ENCODE measurements at regions not wholly inside any gene's neighbourhood (a gene's known extent, or its start where the extent isn't known, plus 50 kb on each side); places are given as distances from the start of the nearest gene placed in this dataset.

DNA sequence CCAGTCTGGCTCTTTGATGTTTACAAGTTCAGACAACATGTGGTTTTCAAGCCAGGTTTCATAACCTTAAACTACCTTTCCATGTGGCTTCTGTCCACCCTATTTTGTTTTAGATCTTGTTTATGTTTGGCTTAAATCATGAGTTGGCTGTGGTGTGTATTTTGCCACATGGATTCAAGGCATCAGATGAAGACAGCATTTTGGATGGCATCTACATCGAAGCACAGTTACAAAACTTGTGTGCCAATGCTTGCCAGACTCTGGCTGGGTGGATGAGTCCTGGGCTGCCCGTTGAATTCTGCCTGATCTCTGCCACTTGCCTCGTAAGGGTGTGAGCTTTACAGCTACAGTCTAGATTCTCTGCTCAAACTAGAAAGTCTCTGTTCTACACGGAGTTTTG, 335.3 kb downstream of the MYCN start:
- no peak for DNase-seq (ENCODE audit: low read depth)

DNA sequence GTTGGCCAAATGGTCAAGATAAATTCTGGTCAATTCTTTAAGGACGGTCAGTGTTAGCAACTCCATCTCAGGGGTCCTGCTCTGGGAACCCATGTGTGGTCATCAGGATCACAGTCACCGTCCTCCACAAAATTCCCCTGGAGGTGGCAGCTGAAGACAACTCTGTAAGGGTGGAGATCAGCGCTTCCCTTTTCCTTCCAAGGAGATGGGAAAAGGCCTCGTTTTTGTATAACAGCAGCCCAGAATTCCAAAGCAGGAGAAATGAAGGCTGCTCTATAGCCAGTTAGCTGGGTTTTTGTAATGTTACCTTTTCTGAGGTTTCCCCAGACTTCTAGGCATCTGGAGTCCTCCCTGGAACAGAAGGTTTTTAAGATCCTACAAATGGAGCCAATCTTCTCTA, 334.8 kb downstream of the MYCN start:
- DNase-seq (ENCODE audit: low read depth) = no peak

DNA sequence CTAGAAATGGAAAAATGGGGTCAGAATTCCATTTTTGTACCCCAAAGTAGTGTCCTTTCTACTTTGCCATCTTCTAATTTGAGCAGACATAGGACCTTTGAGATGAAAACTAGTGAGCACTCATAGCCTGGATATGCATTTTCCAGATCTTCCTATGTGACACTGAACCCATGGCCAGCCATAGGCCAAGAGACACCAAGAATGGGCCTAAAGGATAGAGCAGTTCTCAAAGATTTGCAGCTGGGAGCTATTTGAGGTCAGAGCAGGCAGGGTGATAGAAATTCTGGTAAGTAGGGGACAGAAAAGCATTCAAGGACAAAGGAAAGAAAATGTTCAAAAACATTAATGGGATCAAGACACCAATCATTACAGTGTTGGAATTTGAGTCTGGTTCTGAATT, 332.8 kb downstream of the MYCN start:
- DNase-seq (ENCODE audit: low read depth) = no peak

DNA sequence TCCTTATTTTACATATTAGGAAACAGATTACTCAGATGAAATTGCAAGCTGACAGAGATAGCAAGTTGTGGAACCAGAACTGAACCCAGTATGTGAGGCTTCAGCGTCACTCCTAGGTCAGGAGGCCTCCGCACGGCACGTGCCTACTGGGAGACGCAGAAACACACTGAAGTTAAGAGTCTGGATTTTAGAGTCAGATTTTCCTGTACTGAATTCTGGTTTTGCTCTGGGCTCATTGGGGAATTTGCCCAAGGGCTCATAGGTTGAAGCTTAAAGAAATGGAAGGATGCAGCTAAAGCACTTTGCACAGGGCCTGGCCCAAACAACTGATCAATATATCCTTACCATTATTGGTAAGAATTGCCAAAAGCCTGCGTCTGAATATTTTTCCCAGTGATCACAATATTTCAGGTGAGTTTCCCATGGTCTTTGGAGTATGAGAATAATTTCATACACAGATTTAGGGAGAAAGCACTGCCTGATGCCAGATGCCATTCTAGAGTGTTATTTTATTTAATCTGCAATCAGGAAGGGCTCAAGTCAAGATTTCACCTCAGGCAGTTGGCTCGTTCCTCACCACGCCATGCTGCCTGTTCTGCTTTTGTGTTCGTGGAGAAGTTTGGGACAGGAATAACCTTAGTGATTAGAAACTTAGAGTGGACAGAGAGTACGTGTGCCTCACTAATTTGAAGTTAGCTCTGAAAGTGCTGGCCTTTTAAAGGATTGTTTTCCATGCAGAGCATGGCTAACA, 331.9 kb downstream of the MYCN start:
- DNase-seq (ENCODE audit: low read depth) = no peak

DNA sequence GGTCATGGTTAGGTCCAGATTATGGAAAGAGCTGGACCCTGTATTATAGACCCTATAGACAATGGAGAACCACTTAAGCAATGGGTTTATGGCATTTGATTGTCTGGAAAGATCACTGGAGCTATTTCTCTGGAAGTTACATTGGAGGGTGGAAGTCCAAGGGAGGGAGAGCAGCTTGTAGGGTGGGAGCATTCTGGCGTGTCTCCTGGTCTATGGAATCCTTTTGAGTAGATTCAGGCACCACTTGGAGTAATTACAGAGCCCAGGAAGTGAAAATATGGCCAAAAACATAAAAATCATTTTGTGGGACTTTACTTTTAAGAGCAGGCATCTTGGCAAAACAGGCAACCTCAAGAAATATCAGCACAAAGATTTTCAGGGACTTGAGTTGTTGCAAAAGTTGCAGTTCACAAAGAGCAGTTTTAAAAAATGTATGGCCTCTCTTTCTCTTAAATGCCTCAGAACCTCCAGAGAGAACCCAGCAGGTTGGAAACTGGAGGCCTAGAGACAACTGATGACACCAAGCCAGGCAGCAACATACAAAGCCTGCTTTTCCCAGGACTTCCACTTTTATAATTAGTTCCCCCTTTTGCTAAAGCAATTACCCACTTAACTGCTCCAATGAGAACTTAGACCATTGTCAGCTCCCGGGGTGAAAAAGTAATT, 331.0 kb downstream of the MYCN start:
- DNase-seq (ENCODE audit: low read depth) = no peak

DNA sequence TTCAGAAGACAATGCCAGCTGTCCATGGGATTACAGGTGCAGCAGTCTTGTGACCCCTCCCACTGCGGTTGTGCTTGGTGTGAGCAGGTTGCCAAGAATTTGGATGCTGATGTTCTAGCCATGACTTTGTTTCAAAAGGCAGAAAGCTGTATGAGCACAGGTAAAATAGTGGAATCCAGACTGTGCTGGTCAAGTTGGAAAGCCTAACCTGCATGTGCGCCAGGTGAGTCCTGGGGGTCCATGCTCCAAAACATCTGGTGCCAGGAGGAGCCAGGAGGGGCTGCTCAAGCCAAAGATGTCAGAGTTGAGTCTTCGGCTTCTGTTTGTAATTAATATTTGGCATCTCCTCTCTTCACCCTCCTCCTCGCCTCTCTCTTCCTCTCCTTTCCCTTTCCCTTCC, 330.1 kb downstream of the MYCN start:
- no peak for DNase-seq (ENCODE audit: low read depth)

DNA sequence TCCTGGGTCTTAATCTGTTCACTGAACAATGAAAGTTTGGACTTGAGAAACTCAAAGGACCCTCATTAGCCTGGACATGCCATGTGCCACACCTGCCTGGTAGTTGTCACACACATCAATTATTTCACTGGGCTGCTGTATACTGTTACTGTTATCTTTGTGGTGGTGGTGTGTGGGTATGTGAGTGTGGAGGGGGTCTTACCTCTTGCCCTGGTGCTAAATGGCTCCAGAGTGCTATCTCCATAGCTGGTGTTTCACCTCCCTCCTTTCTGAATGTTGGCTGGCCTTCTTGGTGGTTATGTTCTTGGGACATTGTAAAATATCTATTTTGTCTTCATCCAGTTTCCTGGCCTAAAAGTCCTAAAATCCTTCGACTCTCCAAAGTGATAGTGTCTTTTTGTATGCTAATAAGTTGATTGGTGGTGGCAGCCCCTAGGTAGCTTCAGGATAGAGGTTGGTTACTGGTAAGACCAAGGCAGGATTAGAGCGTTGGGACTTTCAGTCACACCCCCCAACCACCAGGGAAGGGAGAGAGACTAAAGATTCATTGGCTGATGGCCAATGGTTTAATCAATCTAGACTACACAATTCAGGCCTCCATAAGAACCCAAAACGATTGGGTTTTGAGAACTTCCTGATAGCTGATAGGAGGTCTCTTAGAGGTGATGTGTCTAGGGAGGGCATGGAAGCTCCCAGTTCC, 328.1 kb downstream of the MYCN start:
- DNase-seq (ENCODE audit: low read depth) = no peak

DNA sequence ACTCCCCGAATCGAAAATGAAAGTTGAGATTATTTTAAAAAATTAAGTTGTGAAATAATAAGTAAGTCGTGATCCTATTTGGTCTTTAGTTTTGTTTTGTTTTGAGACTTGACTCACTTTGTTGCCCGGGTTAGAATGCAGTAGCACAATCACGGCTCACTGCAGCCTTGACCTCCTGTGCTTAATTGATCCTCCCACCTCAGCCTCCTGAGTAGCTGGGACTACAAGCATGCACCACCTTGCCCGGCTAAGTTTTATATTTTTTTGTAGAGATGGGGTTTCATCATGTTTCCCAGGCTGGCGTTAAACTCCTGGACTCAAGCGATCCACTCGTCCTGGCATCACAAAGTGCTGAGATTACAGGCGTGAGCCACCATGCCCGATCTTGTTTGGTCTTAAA, 326.2 kb downstream of the MYCN start:
- no peak for DNase-seq (ENCODE audit: low read depth)

DNA sequence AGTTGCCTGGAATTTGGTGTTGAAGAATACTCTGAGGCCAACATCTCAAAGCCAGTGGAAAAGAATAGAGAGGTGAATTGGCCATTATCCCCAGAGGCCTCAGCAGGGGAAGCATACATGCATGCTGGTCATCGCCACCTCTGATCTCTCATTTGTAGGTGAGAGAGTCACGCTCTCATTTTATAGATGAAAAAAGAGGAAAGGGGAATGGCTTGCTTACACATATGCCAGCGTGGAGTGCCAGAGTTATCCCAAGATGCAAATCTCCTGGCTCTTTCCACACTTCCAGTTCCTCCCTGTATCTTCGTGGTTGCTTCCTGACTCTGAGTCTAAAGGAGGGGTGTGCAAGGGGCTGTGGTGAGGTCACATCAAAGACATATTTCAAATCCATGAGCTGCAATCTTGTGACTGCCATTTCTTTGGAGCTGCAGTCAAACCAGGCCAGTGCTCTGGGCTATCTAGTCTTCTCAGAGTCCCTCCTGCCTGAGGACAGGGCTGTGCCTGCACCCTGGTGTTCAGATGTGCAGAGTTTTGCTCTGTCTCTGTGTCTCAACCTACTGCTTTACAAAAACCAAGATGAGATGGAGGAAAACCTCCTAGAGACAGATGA, 324.7 kb downstream of the MYCN start:
- no peak for DNase-seq (ENCODE audit: low read depth)

DNA sequence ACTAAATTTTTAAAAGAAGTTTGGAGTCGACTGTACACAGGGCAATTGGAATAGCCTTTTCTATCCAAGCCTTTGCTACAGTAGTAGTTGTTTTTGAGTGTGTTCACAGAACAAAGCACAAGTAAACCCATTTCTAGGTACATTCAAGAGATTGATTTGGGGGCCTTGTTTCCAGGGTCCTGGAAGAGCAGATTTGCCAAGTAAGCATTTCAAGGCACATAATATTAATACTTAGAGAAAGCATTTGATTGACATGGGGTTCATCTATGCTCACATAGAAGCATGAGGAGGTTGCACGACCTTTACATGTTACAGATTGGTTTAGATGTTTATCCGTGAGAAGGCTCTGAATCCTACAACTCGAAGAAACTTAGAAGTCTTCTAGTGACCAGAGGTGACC, 324.1 kb downstream of the MYCN start:
- DNase-seq (ENCODE audit: low read depth) = no peak

DNA sequence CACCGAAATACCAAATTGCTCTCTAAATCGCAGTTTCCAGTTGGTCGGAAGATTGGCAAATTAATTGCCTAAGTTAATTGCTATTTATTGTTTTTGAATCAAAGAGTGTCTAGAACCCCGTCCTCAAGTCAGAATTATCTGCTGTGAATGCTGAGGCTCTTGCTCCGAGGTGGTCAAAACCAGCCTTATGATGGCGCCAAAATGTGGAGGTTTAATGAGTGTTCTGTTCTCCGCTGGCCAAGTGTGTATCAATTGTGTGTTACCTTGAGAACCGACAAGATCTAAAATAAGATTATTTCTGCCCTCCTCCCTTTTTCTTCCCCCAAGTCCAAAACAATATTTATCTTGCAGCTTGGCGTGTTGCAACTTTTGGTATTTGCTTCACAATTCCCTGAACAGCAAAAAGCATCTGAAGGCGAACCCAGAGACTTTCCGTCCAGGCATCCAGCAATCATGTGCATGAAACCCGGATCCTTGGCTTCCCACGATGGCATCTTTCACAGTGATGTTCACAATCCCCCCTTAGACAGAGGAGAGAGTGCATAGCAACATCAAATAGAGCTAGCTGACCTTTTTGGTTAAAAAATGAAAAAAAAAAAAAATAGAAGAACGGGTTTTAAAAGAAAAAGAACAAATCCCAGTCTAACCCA, 323.0 kb downstream of the MYCN start:
- DNase-seq (ENCODE audit: low read depth) = no peak

DNA sequence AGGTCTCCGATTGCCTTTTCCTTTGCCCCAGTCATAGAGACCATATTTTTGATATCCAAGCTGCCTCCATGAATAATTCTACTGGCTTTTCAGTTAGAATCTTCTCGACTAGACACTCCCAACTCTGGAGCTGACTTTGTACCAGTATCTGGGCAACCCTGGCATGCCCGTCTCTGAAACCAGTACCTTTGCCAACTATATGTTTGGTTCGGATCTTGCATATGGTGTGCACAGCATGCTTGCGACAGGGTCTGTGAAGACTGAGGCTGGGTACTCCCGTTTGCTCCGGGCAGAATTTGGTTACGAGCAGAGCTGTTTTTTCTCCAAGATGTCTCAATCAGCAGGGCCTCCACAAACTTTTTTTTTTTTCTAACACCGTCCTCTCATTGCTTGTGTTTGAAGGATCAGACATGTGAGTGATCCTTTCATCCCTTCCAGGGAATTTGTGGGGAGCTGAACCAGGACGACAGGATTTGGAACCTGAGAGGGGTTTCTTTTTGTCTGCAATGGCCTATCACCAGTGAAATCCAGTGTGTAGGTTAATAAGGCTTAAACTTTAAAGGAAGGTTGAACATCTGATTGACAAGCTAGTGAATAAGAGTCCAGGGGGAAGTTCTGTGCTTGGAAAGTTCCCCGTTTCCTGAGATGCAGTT, 322.3 kb downstream of the MYCN start:
- no peak for DNase-seq (ENCODE audit: low read depth)

DNA sequence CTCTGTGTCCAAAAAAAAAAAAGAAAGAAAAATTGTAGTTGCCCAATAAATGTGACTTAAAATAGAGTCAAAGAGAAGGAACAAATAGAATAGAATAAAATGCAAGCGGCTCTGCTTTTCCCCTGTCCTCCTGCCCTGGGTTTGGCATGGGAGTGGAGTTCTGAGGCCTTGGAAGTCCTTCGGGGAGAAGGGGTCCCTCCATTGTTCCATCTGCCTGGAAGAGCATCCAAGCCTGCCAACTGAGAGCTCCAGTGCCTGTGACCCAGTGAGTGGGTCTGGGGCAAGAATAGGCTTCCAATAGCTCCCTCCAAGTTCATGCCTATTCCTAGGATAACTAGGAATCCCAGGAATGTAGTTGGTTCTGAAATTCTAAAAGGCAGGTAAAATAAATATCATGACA, 321.4 kb downstream of the MYCN start:
- DNase-seq (ENCODE audit: low read depth) = no peak

DNA sequence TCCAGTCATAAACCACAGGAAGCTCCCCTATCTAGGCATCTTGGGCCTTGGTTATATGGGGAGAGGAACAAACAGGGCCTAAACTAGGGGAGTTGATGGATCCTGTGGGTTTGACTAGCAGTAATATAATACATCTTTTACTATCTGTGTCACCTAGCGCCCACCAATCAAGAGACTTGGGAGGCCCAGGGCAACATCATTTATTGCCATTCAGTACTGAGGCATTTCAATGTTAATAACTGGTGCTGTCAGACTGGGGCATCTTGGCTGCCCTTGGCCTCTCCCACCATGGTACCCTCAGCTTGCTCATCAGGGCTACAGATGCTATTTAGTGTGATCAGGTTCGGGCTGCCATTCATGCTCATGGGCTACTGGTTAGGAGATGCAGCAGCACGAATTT, 320.7 kb downstream of the MYCN start:
- no peak for DNase-seq (ENCODE audit: low read depth)

DNA sequence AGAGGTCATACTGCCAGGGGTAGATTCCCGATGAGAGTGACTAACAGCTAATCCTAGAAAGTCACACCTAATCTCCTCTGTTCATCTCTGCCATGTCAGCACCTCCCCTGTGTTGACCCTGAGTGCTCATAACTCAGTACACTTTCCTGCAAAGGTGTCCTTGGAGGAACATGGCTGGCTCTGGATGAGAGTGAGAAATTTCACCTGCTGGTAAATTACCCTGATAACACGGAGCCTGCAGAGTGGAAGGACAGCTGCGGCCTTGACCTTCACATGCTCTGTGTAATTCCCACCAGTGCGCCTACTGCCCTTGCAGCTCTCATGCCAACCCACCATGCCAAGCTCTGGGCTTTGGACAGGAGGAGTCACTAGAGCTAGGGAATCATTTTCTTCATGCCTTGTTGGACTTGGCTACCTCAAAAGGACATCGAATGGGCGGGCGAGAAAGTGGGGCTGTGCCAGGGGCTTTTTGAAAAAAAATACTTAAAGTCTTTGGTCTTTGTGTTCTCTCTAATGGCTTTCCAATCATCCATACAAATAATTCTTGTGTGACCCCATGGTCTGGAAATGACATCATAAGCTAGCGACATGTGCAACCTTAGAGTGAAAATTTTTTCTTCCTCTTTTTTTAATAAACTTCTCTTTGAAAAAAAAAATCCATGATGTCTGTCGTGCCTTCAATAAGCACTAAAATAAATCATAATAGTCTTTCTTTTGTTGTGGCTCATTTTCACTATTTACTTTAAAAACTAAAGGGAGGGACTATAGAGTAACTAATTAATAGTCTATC, 319.9 kb downstream of the MYCN start:
- no peak for DNase-seq (ENCODE audit: low read depth)

DNA sequence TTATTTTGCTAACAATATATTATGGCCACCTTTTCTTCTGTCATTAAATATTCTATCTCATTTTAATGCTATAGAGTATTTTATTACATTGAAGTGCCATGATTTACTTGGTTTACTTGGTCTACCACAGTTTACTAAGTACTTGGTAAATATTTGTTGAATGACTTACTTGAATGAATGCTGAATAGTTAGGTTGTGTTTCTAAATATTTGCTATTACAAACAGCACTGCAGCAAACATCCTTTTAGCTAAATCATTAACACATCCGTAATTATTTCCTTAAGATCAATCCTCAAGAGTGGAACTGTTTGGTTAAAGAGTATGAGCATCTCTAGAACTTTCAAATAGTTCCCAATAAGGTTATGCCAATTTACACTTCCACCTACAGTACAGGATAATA, 318.7 kb downstream of the MYCN start:
- no peak for DNase-seq (ENCODE audit: low read depth)

DNA sequence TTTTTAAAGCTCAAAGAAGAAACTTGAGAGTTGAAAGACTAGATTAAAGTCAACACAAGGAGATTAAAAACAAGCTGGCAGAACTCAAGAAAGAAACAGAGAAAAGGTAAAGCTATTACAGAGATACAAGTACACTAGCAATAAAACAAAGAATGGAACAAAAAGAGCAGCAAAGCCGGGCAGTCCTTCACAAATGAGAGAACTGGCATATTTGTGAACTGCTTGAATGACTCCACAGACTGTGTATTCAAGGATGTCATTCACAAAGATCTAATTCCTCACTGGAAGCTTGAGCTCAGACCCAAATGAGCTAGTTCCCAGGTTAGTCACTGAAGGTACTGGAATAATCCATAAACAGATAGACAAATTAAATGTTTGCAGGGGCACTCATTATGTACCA, 318.0 kb downstream of the MYCN start:
- no peak for DNase-seq (ENCODE audit: low read depth)

DNA sequence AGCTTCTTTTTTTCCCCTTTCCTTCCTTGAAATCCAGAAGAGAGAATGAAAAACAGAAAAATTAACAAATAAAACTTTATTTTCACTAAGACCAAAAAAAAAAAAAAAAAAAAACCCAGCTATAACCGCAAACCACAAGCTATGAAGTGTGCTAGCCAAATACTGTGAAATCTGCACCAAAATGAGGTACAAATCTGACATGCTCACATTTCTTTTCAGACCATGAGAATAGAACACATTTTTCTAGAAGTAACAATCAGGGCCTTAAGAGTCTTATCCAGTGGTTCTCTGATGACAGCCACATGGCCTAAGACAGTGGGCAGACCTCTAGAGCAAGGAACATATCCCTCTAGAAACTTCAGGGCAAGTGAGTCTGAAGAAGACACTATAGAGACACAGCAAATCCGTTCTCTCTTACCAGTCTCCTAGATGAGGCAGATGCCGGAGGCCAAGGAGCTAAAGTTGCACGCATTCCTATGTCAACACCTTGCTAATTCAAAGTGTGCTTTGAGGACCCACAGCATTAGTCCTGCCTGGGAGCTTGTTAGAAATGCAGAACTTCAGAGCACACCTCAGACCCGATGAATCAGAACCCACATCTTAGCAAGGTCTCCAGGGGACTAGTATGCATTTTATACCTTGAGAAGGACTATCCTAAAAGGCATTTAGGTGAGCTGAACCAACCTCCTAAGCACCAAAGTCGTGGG, 317.1 kb downstream of the MYCN start:
- DNase-seq (ENCODE audit: low read depth) = no peak

DNA sequence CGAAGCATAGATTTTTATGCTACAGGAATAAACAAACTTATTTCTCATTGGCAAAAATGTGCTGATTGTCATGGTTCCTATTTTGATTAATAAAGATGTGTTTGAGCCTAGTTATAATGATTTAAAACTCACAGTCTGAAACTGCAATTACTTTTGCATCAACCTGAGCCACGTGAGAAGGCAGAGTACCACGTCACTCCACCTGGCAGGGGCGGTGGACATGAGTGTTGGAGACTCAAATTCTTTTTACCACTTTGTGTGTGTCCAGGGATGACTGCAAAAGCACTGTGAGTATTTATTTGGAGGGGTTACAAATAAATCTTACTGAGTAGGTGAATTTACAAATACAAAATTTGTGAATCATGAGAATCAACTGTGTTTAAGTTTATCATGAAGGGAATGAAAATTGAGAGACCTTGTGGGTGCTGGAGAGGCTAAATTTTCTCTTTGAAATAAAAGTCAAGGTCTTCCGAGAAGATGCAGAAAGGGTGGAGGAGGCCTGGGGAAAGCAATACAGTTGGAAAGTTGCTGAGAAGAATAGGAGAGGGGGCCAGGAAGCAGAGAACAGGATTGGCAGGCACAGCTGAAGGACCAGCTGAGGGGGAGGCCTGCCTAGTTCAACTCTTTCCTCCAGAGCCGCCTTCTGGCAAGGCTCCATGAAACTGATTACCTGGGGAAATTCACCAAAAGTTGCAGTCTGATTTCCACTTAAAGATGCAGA, 316.4 kb downstream of the MYCN start:
- DNase-seq (ENCODE audit: low read depth) = no peak

DNA sequence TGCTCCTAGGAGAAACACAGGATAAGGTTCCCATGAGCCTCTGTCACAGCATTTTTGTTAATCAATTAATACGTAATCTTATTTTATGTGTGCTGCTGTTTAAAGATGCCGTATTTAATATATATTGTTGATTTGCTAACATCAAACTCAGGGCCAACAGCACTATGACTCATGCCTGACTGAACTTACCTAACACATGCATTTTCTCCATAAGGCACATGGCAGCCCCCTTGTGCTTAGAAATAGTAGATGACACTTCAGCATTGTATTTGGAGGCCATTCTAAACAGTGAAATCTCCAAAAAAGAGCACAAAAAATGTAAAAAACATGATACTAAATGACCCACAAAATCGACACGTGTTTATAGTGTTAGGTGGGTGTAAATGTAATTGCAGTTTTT, 314.8 kb downstream of the MYCN start:
- DNase-seq (ENCODE audit: low read depth) = no peak
